ENCODE measurements at regions not wholly inside any gene's neighbourhood (a gene's known extent, or its start where the extent isn't known, plus 50 kb on each side); places are given as distances from the start of the nearest gene placed in this dataset.

DNA sequence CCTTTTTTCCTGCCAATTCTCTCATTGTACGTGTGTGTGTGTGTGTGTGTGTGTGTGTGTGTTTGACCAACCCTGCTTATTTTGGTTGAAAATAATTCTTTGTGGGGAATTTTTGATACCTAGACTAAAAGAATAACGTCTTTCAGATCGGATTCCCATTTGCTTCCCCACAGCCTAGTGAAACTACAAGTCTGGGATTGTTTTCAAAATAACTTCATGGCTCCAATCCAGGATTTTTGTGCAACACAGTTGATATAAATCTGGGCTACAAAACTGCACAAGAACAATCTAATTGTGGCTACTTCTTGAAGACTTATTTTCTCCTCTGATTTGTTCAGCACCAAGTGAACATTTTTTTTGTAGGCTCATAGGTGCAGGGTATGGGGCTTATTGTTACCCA, 332.8 kb upstream of the MIR17HG start:
- no peak for TF ChIP-seq CHD4 (IDR thresholded peaks at IDR 0.05; ENCODE audit: borderline replicate concordance)
- TF ChIP-seq, protein P1, sequence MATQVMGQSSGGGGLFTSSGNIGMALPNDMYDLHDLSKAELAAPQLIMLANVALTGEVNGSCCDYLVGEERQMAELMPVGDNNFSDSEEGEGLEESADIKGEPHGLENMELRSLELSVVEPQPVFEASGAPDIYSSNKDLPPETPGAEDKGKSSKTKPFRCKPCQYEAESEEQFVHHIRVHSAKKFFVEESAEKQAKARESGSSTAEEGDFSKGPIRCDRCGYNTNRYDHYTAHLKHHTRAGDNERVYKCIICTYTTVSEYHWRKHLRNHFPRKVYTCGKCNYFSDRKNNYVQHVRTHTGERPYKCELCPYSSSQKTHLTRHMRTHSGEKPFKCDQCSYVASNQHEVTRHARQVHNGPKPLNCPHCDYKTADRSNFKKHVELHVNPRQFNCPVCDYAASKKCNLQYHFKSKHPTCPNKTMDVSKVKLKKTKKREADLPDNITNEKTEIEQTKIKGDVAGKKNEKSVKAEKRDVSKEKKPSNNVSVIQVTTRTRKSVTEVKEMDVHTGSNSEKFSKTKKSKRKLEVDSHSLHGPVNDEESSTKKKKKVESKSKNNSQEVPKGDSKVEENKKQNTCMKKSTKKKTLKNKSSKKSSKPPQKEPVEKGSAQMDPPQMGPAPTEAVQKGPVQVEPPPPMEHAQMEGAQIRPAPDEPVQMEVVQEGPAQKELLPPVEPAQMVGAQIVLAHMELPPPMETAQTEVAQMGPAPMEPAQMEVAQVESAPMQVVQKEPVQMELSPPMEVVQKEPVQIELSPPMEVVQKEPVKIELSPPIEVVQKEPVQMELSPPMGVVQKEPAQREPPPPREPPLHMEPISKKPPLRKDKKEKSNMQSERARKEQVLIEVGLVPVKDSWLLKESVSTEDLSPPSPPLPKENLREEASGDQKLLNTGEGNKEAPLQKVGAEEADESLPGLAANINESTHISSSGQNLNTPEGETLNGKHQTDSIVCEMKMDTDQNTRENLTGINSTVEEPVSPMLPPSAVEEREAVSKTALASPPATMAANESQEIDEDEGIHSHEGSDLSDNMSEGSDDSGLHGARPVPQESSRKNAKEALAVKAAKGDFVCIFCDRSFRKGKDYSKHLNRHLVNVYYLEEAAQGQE (IDR thresholded peaks at IDR 0.05): no peak
- CTCF ChIA-PET: no interaction called here
- Histone ChIP-seq H3K4me2 (no peak overlapping the region), H3K27ac (no peak overlapping the region), H3K9me3 (no peaks in the 10 kb centered on the region), H3K4me3 (no peak overlapping the region), H3K4me1 (no peaks in the 10 kb centered on the region)
- DNase-seq (ENCODE audit: low read depth in 1 of 2, low spot score in 1 of 2) (no peak), ATAC-seq (no peak), FAIRE-seq (no peak)
- POLR2A ChIA-PET: no interaction called here
- WGBS (ENCODE audit: missing lambda C conversion rate): 57% methylated on average over 3 of the region's 3 CpGs

DNA sequence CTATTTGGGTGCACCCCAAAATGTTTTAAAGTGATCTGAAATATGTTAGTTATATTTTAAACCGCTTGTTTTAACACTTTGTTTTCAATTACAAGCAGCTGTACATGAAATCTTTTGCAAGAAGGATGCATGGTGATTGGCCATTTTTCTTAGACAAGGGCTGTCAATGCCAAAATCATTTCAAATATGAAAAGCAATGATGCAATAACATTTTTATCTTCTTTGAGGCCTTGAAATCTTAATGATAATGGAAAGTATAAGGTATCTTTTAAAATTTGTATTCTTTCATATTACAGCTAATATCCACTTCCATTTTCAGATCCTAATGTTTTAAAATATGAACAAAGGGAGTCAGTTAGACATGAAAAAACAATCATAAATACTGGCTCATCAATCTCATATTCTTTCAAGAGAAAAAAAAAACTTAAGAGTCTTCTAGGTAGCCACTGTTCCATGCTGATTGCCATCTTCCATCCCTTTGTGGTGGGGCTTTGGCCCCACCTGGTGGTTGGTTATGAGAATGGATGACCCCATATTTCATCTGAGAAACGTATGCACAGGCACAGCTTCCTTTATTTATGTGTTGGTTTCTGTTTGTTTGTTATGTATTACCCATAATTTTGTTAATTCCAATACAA, 330.3 kb upstream of the MIR17HG start:
- TF ChIP-seq NFE2L2 (conservative IDR thresholded peaks at IDR 0.05; ENCODE audit: low read length): no peak
- TF ChIP-seq, protein P2, sequence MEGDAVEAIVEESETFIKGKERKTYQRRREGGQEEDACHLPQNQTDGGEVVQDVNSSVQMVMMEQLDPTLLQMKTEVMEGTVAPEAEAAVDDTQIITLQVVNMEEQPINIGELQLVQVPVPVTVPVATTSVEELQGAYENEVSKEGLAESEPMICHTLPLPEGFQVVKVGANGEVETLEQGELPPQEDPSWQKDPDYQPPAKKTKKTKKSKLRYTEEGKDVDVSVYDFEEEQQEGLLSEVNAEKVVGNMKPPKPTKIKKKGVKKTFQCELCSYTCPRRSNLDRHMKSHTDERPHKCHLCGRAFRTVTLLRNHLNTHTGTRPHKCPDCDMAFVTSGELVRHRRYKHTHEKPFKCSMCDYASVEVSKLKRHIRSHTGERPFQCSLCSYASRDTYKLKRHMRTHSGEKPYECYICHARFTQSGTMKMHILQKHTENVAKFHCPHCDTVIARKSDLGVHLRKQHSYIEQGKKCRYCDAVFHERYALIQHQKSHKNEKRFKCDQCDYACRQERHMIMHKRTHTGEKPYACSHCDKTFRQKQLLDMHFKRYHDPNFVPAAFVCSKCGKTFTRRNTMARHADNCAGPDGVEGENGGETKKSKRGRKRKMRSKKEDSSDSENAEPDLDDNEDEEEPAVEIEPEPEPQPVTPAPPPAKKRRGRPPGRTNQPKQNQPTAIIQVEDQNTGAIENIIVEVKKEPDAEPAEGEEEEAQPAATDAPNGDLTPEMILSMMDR (IDR thresholded peaks at IDR 0.05): peak; percentile 80
- TF ChIP-seq CEBPB (IDR thresholded peaks at IDR 0.05): no peak
- TF ChIP-seq SMC3 (IDR thresholded peaks at IDR 0.05): peak; percentile 81
- TF ChIP-seq FOSB (CRISPR knock-in tag; IDR thresholded peaks at IDR 0.05): no peak
- TF ChIP-seq EHMT2 (IDR thresholded peaks at IDR 0.05; ENCODE audit: low read depth): no peak
- no peak for TF ChIP-seq HOXB5 (CRISPR knock-in tag; IDR thresholded peaks at IDR 0.05)
- TF ChIP-seq ESRRA (IDR thresholded peaks at IDR 0.05; ENCODE audit: borderline replicate concordance, low read length): no peak
- peak; percentile 80 to 89 for TF ChIP-seq RAD21 (conservative IDR thresholded peaks at IDR 0.05 in 1 of 2, IDR thresholded peaks at IDR 0.05 in 1 of 2)
- no peak for TF ChIP-seq BHLHE40 (IDR thresholded peaks at IDR 0.05; ENCODE audit: low read depth, low read length)
- TF ChIP-seq CHD4 (IDR thresholded peaks at IDR 0.05; ENCODE audit: borderline replicate concordance): no peak
- no peak overlapping the region for H3K4me3 ChIP-seq
- no peaks in the 10 kb centered on the region for H3K4me1 ChIP-seq
- no peaks in the 10 kb centered on the region for H3K9me3 ChIP-seq
- ATAC-seq (peak; percentile 92 to 96), FAIRE-seq (no peak), DNase-seq (ENCODE audit: low read depth in 1 of 2, low spot score in 1 of 2) (peak; percentile 40 to 53)
- ChIA-PET POLR2A (no interaction called here), CTCF (interaction anchor here (0.7 to 1.9 kb wide), 5 partner anchors 9 to 1321 kb away, joined by 3 to 7 read pairs (median 3); no protein-coding TSS in a partner anchor)
- 46% methylated on average over 2 of the region's 2 CpGs for WGBS (ENCODE audit: missing lambda C conversion rate)
- peak overlapping the region in 1 of 2 experiments; percentile 48; a peak in 1 of 6 replicates for H3K27ac ChIP-seq
- peak overlapping the region; percentile 58 for H3K4me2 ChIP-seq

DNA sequence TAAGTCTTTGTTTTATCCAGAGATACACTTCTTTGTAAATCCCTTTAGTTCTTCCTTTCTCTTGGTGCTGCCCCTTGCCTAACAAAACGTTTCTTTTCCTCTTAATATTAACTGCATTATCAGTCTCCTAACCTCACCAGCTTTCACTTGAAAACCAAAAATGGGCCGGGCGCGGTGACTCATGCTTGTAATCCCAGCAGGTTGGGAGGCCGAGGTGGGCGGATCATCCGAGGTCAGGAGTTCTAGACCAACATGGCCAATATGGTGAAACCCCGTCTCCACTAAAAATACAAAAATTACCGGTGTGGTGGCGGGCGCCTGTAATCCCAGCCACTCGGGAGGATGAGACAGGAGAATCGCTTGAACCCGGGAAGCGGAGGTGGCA, 329.8 kb upstream of the MIR17HG start:
- CTCF ChIA-PET: interaction anchor here (0.6 to 1.9 kb wide), 4 partner anchors 21 to 1440 kb away, joined by 3 to 7 read pairs (median 3); no protein-coding TSS in a partner anchor
- H3K4me2 ChIP-seq: peak overlapping the region; percentile 58
- FAIRE-seq: no peak

More for the DNA sequence above, 329.8 kb upstream of the MIR17HG start:
- Histone ChIP-seq H3K4me3 (no peak overlapping the region), H3K9me3 (no peaks in the 10 kb centered on the region), H3K4me1 (no peaks in the 10 kb centered on the region), H3K27ac (peak overlapping the region in 1 of 2 experiments; percentile 48; a peak in 1 of 6 replicates)
- 28% methylated on average over 14 of the region's 15 CpGs for whole genome bisulfite sequencing (ENCODE audit: missing lambda C conversion rate)
- no peak for TF ChIP-seq FOSL2 (IDR thresholded peaks at IDR 0.05)
- peak; percentile 45 for TF ChIP-seq FOSL2 (CRISPR knock-in tag; IDR thresholded peaks at IDR 0.05)
- TF ChIP-seq MAFK (IDR thresholded peaks at IDR 0.05; ENCODE audit: partially characterized antibody): no peak
- ATAC-seq (peak in 1 of 2 experiments; percentile 74; a peak in 4 of 6 replicates), DNase-seq (ENCODE audit: low read depth in 1 of 2, low spot score in 1 of 2) (peak; percentile 1 to 41)
- POLR2A ChIA-PET: no interaction called here
